D721Med (cell line): ENCODE measurements at regions not wholly inside any gene's neighbourhood (a gene's known extent, or its start where the extent isn't known, plus 50 kb on each side); places are given as distances from the start of the nearest gene placed in this dataset.
A peak's percentile ranks its signal among the peaks of the same experiment; 100 is the strongest.

ENCODE experiments used
- DNase-seq: peaks from one replicate; pipeline ENCODE4 v3.0.0; 2011; ENCODE audit warnings: low spot score; ENCODE audit not compliant: insufficient read length
- FAIRE-seq: peaks from 2 replicates; lab custom pipeline; 2011; peaks lifted over from hg19 to GRCh38; lab: Jason Lieb, UNC
- CTCF ChIP-seq: IDR thresholded peaks from 2 replicates; pipeline ENCODE4 v1.5.1; 2012; ENCODE audit warnings: mild to moderate bottlenecking, control low read depth; ENCODE audit not compliant: insufficient read depth; ENCODE audit errors: missing control alignments

DNA sequence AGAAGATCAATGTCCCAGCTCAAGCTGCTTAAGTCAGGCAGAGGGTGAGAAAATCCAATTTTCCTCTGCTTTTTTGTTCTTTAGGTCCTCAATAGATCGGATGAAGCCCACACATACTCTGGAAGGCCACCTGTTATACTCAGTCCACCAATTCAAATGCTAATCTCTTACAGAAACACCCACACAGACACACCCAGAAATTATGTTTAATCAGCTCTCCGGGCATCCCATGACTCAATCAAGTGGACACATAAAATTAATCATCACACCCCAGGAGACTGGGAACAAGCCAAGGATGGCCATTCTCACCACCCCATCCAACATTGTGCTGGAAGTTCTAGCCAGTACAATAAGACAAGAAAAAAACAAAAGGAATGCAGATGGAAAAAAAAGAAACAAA lies 67.8 kb upstream of the SLC24A5 start:
- no peak for DNase-seq
- TF ChIP-seq CTCF = no peak
- FAIRE-seq = no peak

DNA sequence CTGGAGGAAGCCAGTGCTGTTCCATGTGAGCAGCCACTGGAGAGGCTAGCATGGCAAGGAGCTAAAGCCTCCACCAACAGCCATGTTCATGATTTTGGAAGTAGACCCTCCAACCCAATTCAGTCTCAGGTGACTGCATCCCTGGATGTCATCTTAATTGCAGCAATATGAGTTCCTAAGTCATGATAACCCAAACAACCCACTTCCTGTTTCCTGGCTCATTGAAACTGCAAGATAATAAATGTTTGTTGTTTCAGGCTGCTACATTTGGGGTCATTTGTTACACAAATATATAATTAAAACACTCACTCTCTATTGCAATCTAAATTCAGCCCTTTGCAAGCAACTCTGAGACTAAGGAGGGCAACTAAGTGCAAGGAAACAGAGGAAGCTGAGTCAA lies 62.4 kb upstream of the SLC24A5 start:
- DNase-seq (no peak), FAIRE-seq (no peak)
- TF ChIP-seq CTCF = no peak

GRCh38 chr15:48059791-48060190 lies 61.0 kb upstream of the SLC24A5 start:
- FAIRE-seq (no peak), DNase-seq (no peak)
- no peak for TF ChIP-seq CTCF

DNA sequence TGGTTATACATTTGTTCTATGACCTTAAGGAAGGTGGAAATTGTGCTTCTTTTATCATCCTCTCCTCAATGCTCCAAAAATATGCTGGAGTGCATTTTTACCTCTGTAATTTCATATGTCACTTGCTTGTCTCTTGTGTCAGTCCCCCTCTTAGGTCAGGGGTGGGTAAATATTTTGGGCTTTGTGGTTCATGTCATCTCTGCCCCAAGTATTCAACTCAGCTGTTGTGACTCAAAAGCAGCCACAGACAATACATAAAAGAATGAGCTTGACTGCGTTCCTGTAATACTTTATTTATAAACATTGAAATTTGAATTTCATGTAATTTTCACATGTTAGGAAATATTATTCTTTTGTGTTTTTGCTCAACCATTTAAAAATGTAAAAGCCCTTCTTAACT lies 60.4 kb upstream of the SLC24A5 start:
- FAIRE-seq = no peak
- no peak for TF ChIP-seq CTCF
- DNase-seq = no peak

- no peak for TF ChIP-seq CTCF
- no peak for FAIRE-seq
- no peak for DNase-seq
Observed at GRCh38 chr15:48061605-48062004, 59.2 kb upstream of the SLC24A5 start.

GRCh38 chr15:48062148-48062872 lies 58.5 kb upstream of the SLC24A5 start:
- DNase-seq (no peak), FAIRE-seq (peak; percentile 69)
- no peak for TF ChIP-seq CTCF

- no peak for TF ChIP-seq CTCF
- peak; percentile 54 for DNase-seq
- FAIRE-seq = peak; percentile 99
Observed at GRCh38 chr15:48063411-48063985, 57.3 kb upstream of the SLC24A5 start.
